GM12872 (cell line): ENCODE measurements at regions not wholly inside any gene's neighbourhood (a gene's known extent, or its start where the extent isn't known, plus 50 kb on each side); places are given as distances from the start of the nearest gene placed in this dataset.

ENCODE experiments used
- TF ChIP-seq, protein P1 (sequence below): IDR thresholded peaks from 3 replicates; pipeline ENCODE4 v1.5.1; 2011; ENCODE audit warnings: low read depth, mild to moderate bottlenecking, low read length, moderate library complexity; ENCODE audit not compliant: insufficient read depth

DNA sequence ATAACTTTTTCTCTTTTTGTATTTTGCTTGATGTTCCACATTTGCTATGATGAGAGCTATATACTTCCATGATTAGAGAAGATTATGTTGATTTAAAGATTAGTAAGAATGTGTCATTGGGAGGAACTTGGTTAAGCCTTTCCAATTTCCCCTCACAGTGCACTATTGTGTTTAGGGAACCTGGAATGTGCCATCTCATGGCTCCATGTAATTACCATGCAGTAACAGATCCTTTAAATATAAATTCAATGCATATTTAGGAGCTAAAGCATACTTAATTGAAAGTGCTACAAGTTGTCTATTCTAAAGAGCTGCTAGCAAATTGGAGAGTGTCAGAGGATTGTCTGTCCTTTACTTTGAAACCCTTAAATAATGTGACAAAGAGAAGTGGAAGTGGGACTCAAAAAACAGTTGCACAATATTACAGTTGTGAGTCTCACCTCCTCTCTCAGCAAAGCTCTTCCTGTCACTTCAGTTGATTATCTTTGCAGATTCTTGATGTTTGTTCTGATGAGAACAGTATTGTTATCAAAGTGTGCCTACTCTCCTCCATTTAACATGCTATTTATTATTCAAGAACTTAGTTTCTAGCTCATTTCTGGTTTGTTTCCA is 1162.7 kb upstream of the ZEB2 start:
- TF ChIP-seq, protein P1, sequence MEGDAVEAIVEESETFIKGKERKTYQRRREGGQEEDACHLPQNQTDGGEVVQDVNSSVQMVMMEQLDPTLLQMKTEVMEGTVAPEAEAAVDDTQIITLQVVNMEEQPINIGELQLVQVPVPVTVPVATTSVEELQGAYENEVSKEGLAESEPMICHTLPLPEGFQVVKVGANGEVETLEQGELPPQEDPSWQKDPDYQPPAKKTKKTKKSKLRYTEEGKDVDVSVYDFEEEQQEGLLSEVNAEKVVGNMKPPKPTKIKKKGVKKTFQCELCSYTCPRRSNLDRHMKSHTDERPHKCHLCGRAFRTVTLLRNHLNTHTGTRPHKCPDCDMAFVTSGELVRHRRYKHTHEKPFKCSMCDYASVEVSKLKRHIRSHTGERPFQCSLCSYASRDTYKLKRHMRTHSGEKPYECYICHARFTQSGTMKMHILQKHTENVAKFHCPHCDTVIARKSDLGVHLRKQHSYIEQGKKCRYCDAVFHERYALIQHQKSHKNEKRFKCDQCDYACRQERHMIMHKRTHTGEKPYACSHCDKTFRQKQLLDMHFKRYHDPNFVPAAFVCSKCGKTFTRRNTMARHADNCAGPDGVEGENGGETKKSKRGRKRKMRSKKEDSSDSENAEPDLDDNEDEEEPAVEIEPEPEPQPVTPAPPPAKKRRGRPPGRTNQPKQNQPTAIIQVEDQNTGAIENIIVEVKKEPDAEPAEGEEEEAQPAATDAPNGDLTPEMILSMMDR: no peak

DNA sequence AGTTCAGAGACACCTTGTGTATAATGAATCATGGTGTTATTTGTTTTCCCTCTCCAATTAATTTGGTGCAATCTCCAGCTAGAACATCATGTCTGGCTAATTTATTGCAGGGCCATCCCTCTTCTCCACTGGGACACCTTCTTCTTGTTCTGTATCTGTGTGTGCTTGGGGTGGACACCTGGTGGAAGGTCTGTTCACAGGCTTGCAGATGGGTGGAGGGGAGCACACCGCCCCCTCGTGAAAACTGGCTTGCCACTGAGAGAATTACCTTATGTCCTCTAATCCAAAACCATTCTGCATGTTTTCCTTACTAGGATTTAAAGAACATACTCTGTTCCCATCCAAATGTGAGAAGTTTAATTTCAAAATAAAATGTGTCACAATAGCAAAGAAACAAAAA is 1160.4 kb upstream of the ZEB2 start:
- TF ChIP-seq, protein P1: no peak

DNA sequence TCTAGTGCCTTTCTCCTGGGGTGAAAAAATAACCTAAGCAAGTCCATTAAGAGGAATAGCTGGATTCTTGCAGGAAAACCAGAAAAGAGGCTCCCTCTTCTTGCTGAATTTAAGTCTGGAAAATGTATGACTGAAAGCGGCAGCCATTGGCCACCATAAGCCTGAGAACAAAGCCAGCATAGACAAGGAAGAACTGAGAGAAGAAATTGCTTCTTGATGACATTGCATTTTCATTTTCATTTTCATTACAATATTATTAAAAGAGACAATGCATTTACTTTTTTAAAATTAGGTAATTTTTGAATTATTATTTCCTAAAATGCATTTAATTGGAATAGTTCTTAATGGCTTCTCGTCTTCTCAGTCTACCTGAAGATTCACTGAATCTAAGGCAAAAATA is 1157.5 kb upstream of the ZEB2 start:
- TF ChIP-seq, protein P1: no peak

DNA sequence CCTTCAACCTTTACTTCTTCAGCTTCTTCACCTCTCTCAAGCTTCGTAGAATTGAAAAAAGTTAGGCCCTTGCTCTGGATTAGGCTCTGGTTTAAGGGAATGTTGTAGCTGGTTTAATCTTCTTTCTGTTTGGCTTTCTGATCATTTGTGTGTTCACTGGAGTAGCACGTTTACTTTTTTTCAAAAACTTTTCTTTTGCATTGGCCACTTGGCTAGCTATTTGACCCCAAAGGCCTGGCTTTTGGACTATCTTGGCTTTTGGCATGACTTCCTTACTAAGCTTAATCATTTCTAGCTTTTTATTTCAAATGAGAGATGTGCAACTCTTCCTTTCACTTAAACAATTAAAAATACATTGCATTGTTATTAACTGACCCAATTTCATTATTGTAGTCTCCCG is 1154.8 kb upstream of the ZEB2 start:
- TF ChIP-seq, protein P1: no peak

DNA sequence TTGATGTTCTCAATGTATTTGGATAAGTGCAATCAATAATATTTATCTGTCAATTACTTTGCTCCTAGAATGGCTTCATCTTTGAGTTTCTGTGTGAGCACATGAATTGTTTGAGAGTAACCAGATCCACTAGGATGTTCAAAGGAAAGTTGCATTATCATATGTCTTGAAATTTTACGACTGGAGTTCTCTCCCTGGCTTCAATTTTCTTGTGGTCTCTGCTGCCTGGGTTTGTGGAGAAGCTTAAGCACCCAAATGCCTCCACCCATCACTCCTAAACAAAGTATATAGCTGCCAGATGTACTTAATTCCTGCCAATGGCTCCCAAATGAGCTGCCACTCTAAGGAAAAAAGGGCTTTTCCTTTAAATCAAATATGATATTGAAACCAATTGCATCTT is 1149.4 kb upstream of the ZEB2 start:
- TF ChIP-seq, protein P1: no peak

DNA sequence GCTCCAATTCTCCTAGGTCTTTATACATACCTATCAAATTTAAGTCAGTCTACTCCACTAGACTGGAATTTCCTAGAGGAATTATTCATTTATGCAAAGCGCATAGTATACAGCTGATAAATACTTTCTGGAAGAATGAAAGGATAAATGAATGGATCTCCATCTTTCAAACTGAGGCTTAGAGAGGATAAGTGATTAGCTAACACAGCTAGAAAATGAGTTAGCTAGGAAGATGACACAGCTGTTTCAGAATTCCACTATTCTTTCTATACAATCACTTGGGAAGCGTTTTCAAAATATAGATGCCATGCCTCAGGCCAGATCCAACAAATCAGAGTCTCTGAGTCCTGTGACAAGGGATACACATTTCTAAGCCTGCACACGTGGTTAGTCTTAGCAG is 1146.6 kb upstream of the ZEB2 start:
- TF ChIP-seq, protein P1: no peak

DNA sequence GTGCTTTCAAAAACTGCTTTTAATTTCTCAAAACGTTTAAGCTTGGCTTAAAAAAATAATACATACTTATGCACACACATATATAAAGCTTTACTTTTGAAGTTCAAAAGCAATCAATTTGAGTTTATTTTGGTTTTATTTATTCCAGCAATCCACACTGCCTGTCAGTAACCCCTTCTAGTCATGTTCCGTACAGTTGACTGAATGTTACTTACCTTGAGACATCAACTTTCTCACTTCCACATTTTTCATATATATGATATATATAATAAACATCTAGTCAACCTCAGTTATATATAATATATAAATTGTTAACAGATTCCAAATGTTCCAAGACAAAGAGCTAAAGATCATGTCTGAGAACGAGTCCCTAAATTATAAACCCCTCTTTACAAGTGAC is 1137.3 kb upstream of the ZEB2 start:
- TF ChIP-seq, protein P1: no peak
